Endodermal cell (in vitro differentiated cells): ENCODE measurements at regions not wholly inside any gene's neighbourhood (a gene's known extent, or its start where the extent isn't known, plus 50 kb on each side); places are given as distances from the start of the nearest gene placed in this dataset.

Experiments
- DNase-seq: peaks from one replicate; pipeline ENCODE4 v3.0.0-alpha.2; 2017
- H3K27ac ChIP-seq: 2 replicates; pipeline ENCODE4 v1.5.1; 2013; ENCODE audit warnings: mild to moderate bottlenecking, low read depth, low read length, moderate library complexity
- H3K27me3 ChIP-seq: 2 replicates; pipeline ENCODE4 v1.6.1; 2013; ENCODE audit warnings: mild to moderate bottlenecking, low read length, moderate library complexity; ENCODE audit not compliant: insufficient read depth, control insufficient read depth, poor library complexity, severe bottlenecking
- H3K36me3 ChIP-seq: 2 replicates; pipeline ENCODE4 v1.7.0; 2013; ENCODE audit warnings: mild to moderate bottlenecking, low read length, moderate library complexity; ENCODE audit not compliant: control insufficient read depth, insufficient read depth
- H3K4me1 ChIP-seq: one replicate; pipeline ENCODE4 v1.7.0; 2013; ENCODE audit warnings: low read length; ENCODE audit not compliant: control insufficient read depth, insufficient read depth
- H3K4me3 ChIP-seq: 2 replicates; pipeline ENCODE4 v1.5.1; 2013; ENCODE audit warnings: mild to moderate bottlenecking, low read length, moderate library complexity
- H3K9ac ChIP-seq: 2 replicates; pipeline ENCODE4 v1.6.1; 2013; ENCODE audit warnings: mild to moderate bottlenecking, low read length, moderate library complexity; ENCODE audit not compliant: poor library complexity, severe bottlenecking; ENCODE audit errors: extremely low read depth
- H3K9me3 ChIP-seq: 2 replicates; pipeline ENCODE4 v1.6.1; 2013; ENCODE audit warnings: mild to moderate bottlenecking, low read length, moderate library complexity; ENCODE audit not compliant: control insufficient read depth
- H3K27ac Mint-ChIP-seq: 2 replicates; pipeline ENCODE4 v1.8.0; 2020; ENCODE audit warnings: mixed read lengths
- H3K27me3 Mint-ChIP-seq: 2 replicates; pipeline ENCODE4 v1.8.0; 2021; ENCODE audit warnings: mild to moderate bottlenecking, mixed read lengths; ENCODE audit not compliant: insufficient read depth
- H3K36me3 Mint-ChIP-seq: 2 replicates; pipeline ENCODE4 v1.8.0; 2020; ENCODE audit warnings: low read depth, mixed read lengths
- H3K4me1 Mint-ChIP-seq: 2 replicates; pipeline ENCODE4 v1.8.0; 2020; ENCODE audit warnings: mixed read lengths
- H3K4me3 Mint-ChIP-seq: 2 replicates; pipeline ENCODE4 v1.8.0; 2020; ENCODE audit warnings: mild to moderate bottlenecking, moderate library complexity, mixed read lengths
- H3K9me3 Mint-ChIP-seq: 2 replicates; pipeline ENCODE4 v1.8.0; 2020; ENCODE audit warnings: mild to moderate bottlenecking, mixed read lengths
- CTCF ChIP-seq: fragments of 200-600 bp; sonication (generic); conservative IDR thresholded peaks from 2 replicates; pipeline ENCODE4 v1.5.0; 2021; ENCODE audit warnings: antibody characterized with exemption, mild to moderate bottlenecking
- WGBS, 2 experiments: methylation state at CpG; one replicate each; pipeline versions ENCODE4 v1.1.5 to v1.1.7; 2013; ENCODE audit warnings: missing lambda C conversion rate in 2 of 2, mixed read lengths in 1 of 2; ENCODE audit not compliant: insufficient coverage in 1 of 2, insufficient read length in 1 of 2; 5-methylcytosine and 5-hydroxymethylcytosine counted together

- Mint-ChIP-seq H3K36me3 (no peaks in the 10 kb centered on the region), H3K4me3 (no peak overlapping the region), H3K27ac (no peak overlapping the region), H3K4me1 (peaks cover 10% of the 10 kb centered on the region), H3K27me3 (no peaks in the 10 kb centered on the region), H3K9me3 (no peaks in the 10 kb centered on the region)
- DNase-seq: no peak
- no peaks in the 10 kb centered on the region for H3K4me1 ChIP-seq
- no peaks in the 10 kb centered on the region for H3K9me3 ChIP-seq
- H3K4me3 ChIP-seq: no peak overlapping the region
- peak; percentile 15 for TF ChIP-seq CTCF
- H3K27ac ChIP-seq: no peak overlapping the region
- H3K36me3 ChIP-seq: no peaks in the 10 kb centered on the region
- H3K9ac ChIP-seq: no peak overlapping the region
- 98 to 100% methylated on average over 4 to 6 of the region's 6 CpGs for WGBS, 2 experiments
- no peaks in the 10 kb centered on the region for H3K27me3 ChIP-seq
Measured at GRCh38 chr7:114310345-114311110, 104.1 kb upstream of the FOXP2 start.

- DNase-seq: no peak
- H3K4me1 ChIP-seq: no peaks in the 10 kb centered on the region
- no peaks in the 10 kb centered on the region for H3K9me3 Mint-ChIP-seq
- H3K4me1 Mint-ChIP-seq: peaks cover 10% of the 10 kb centered on the region
- no peak overlapping the region for H3K27ac Mint-ChIP-seq
- no peaks in the 10 kb centered on the region for H3K9me3 ChIP-seq
- TF ChIP-seq CTCF: no peak
- H3K4me3 ChIP-seq: no peak overlapping the region
- H3K9ac ChIP-seq: no peak overlapping the region
- H3K36me3 ChIP-seq: no peaks in the 10 kb centered on the region
- H3K4me3 Mint-ChIP-seq: no peak overlapping the region
- no peaks in the 10 kb centered on the region for H3K27me3 Mint-ChIP-seq
- H3K27ac ChIP-seq: no peak overlapping the region
- 94 to 100% methylated on average over 1 to 2 of the region's 2 CpGs for WGBS, 2 experiments
- no peaks in the 10 kb centered on the region for H3K27me3 ChIP-seq
- H3K36me3 Mint-ChIP-seq: no peaks in the 10 kb centered on the region
Measured at GRCh38 chr7:114309729-114310128, 104.9 kb upstream of the FOXP2 start.

GRCh38 chr7:114303301-114303700 lies 111.3 kb upstream of the FOXP2 start:
- H3K36me3 ChIP-seq: no peaks in the 10 kb centered on the region
- H3K4me1 Mint-ChIP-seq: no peaks in the 10 kb centered on the region
- H3K9ac ChIP-seq: no peak overlapping the region
- H3K4me3 ChIP-seq: no peak overlapping the region
- H3K9me3 Mint-ChIP-seq: no peaks in the 10 kb centered on the region
- H3K27ac Mint-ChIP-seq: no peak overlapping the region
- no peak for TF ChIP-seq CTCF
- no peak overlapping the region for H3K27ac ChIP-seq
- no peaks in the 10 kb centered on the region for H3K4me1 ChIP-seq
- no peaks in the 10 kb centered on the region for H3K27me3 Mint-ChIP-seq
- H3K4me3 Mint-ChIP-seq: no peak overlapping the region
- no peaks in the 10 kb centered on the region for H3K36me3 Mint-ChIP-seq
- H3K27me3 ChIP-seq: no peaks in the 10 kb centered on the region
- no peak for DNase-seq
- H3K9me3 ChIP-seq: no peaks in the 10 kb centered on the region
